ENCODE measurements at regions not wholly inside any gene's neighbourhood (a gene's known extent, or its start where the extent isn't known, plus 50 kb on each side); places are given as distances from the start of the nearest gene placed in this dataset.

DNA sequence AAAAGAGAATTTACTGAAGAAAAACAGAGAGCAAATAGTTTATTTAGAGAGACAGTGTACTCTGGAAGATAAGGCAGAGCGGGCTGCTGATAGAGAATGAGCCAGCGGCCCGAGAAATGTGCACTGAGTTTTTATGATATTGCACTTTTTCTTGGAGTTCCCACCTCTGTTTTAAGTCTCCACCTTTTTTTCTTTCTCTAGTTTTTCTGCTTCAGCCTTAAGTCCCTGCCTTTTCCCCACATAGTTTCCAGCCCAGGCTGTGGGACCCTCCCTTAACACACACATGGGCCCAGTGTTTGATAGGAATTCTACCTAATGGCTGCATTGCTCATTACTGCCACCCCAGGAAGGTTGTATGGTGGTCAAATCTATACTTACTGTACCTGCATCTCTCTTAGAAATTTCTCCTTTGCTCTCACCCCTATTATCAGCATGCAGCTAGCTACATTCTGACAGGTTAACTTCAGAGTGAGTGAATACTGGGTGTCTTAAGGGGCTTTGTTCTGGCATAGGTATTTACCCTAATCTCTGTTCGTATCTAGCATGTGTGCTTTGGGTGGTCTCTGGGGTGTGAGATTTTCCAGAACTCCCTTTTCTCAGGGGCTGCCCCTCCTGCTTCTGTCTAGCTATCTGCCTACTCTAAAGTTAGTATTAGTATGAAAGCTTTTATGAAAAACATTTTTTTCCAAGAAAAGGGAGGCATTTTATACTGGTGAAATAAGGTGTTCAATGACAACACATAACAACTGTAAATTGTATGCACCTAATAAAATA, 127.3 kb upstream of the TOP3B start:
- H3K36me3 ChIP-seq: no peaks in the 10 kb centered on the region
- DNase-seq: no peak
- H3K4me3 ChIP-seq: no peak overlapping the region
- no peaks in the 10 kb centered on the region for H3K4me1 ChIP-seq
- 89 to 100% methylated on average over 4 of the region's 4 CpGs for WGBS, 2 donors (ENCODE audit: low coverage in 1 of 2)
- intact Hi-C loops (cut with DNase I; ENCODE audit: low total_unique reads): no loop called here
- H3K27me3 ChIP-seq: no peaks in the 10 kb centered on the region
- in situ Hi-C loops (cut with MboI; ENCODE audit: low pct_ligation_motif_present in 1 of 4, low pct_unique_long_range_greater_than_20kb in 1 of 4, low sequenced_read_pairs in 3 of 4): no loop called here
- H3K27ac ChIP-seq: no peak overlapping the region
- TF ChIP-seq POLR2AphosphoS5 (IDR thresholded peaks at IDR 0.05): no peak
- no peak for TF ChIP-seq CTCF (IDR thresholded peaks at IDR 0.05)
- TF ChIP-seq POLR2A (IDR thresholded peaks at IDR 0.05): no peak
- TF ChIP-seq EP300 (IDR thresholded peaks at IDR 0.05; ENCODE audit: low read depth): no peak
- no peaks in the 10 kb centered on the region for H3K9me3 ChIP-seq

GRCh38 chr22:22106855-22107254, 124.3 kb upstream of the TOP3B start:
- H3K27me3 ChIP-seq: no peaks in the 10 kb centered on the region
- H3K36me3 ChIP-seq: no peaks in the 10 kb centered on the region
- intact Hi-C loops (cut with DNase I; ENCODE audit: low total_unique reads) (no loop called here), in situ Hi-C loops (cut with MboI; ENCODE audit: low pct_ligation_motif_present in 1 of 4, low pct_unique_long_range_greater_than_20kb in 1 of 4, low sequenced_read_pairs in 3 of 4) (no loop called here)
- TF ChIP-seq CTCF (IDR thresholded peaks at IDR 0.05): no peak
- no peak for TF ChIP-seq POLR2A (IDR thresholded peaks at IDR 0.05)
- no peak for TF ChIP-seq EP300 (IDR thresholded peaks at IDR 0.05; ENCODE audit: low read depth)
- no peak for TF ChIP-seq POLR2AphosphoS5 (IDR thresholded peaks at IDR 0.05)
- H3K4me3 ChIP-seq: no peak overlapping the region
- no peak for DNase-seq
- no peak overlapping the region for H3K27ac ChIP-seq
- no peaks in the 10 kb centered on the region for H3K4me1 ChIP-seq
- H3K9me3 ChIP-seq: no peaks in the 10 kb centered on the region

GRCh38 chr22:22105364-22105763, 122.8 kb upstream of the TOP3B start:
- Histone ChIP-seq H3K27ac (no peak overlapping the region), H3K36me3 (no peaks in the 10 kb centered on the region), H3K9me3 (no peaks in the 10 kb centered on the region), H3K4me3 (no peak overlapping the region), H3K4me1 (no peaks in the 10 kb centered on the region), H3K27me3 (no peaks in the 10 kb centered on the region)
- intact Hi-C loops (cut with DNase I; ENCODE audit: low total_unique reads) (no loop called here), in situ Hi-C loops (cut with MboI; ENCODE audit: low pct_ligation_motif_present in 1 of 4, low pct_unique_long_range_greater_than_20kb in 1 of 4, low sequenced_read_pairs in 3 of 4) (no loop called here)
- no peak for TF ChIP-seq POLR2A (IDR thresholded peaks at IDR 0.05)
- TF ChIP-seq POLR2AphosphoS5 (IDR thresholded peaks at IDR 0.05): no peak
- no peak for TF ChIP-seq EP300 (IDR thresholded peaks at IDR 0.05; ENCODE audit: low read depth)
- no peak for TF ChIP-seq CTCF (IDR thresholded peaks at IDR 0.05)
- WGBS, 2 donors (ENCODE audit: low coverage in 1 of 2): 75 to 80% methylated on average over 2 of the region's 2 CpGs
- no peak for DNase-seq

GRCh38 chr22:22103078-22103875, 120.7 kb upstream of the TOP3B start:
- TF ChIP-seq EP300 (IDR thresholded peaks at IDR 0.05; ENCODE audit: low read depth): no peak
- TF ChIP-seq POLR2AphosphoS5 (IDR thresholded peaks at IDR 0.05): no peak
- TF ChIP-seq POLR2A (IDR thresholded peaks at IDR 0.05): no peak
- TF ChIP-seq CTCF (IDR thresholded peaks at IDR 0.05): peak in 3 of 5 experiments; percentile 7 to 27 (median 15)
- intact Hi-C loops (cut with DNase I; ENCODE audit: low total_unique reads) (no loop called here), in situ Hi-C loops (cut with MboI; ENCODE audit: low pct_ligation_motif_present in 1 of 4, low pct_unique_long_range_greater_than_20kb in 1 of 4, low sequenced_read_pairs in 3 of 4) (no loop called here)
- no peaks in the 10 kb centered on the region for H3K27me3 ChIP-seq
- DNase-seq: no peak
- no peak overlapping the region for H3K4me3 ChIP-seq
- no peaks in the 10 kb centered on the region for H3K36me3 ChIP-seq
- H3K9me3 ChIP-seq: no peaks in the 10 kb centered on the region
- no peak overlapping the region for H3K27ac ChIP-seq
- H3K4me1 ChIP-seq: no peaks in the 10 kb centered on the region
- WGBS, 2 donors (ENCODE audit: low coverage in 1 of 2): 62 to 70% methylated on average over 2 to 8 of the region's 8 CpGs
